Natural killer cell (primary cell): ENCODE measurements at regions not wholly inside any gene's neighbourhood (a gene's known extent, or its start where the extent isn't known, plus 50 kb on each side); places are given as distances from the start of the nearest gene placed in this dataset.
A peak's percentile ranks its signal among the peaks of the same experiment; 100 is the strongest.

Experiments
- ATAC-seq, 3 donors: fragments of 150-1000 bp in 2 of 3; fragments of 200-7000 bp in 1 of 3; cut with Tn5 transposase; 1 replicate in 1 of 3; 2 replicates in 2 of 3; pipeline ENCODE4 v1.10.0; 2021; ENCODE audit warnings: mild to moderate bottlenecking in 2 of 3, moderate library complexity in 2 of 3
- DNase-seq, 2 donors: peaks; one replicate each; pipeline versions ENCODE4 v3.0.0 to v3.0.0-alpha.2; 2013 to 2021; ENCODE audit warnings: mixed read lengths in 1 of 2
- H3K27ac ChIP-seq: one replicate; pipeline ENCODE4 v1.5.1; 2013; ENCODE audit warnings: mild to moderate bottlenecking, low read length
- H3K27me3 ChIP-seq: one replicate; pipeline ENCODE4 v1.6.1; 2013; ENCODE audit warnings: low read length; ENCODE audit not compliant: control insufficient read depth, insufficient read depth
- H3K36me3 ChIP-seq: one replicate; pipeline ENCODE4 v1.6.1; 2013; ENCODE audit warnings: low read length; ENCODE audit not compliant: control insufficient read depth, insufficient read depth
- H3K4me1 ChIP-seq: one replicate; pipeline ENCODE4 v1.6.1; 2013; ENCODE audit warnings: low read length; ENCODE audit not compliant: control insufficient read depth, insufficient read depth
- H3K4me3 ChIP-seq: one replicate; pipeline ENCODE4 v1.5.1; 2013; ENCODE audit warnings: low read length
- H3K9me3 ChIP-seq: one replicate; pipeline ENCODE4 v1.6.1; 2013; ENCODE audit warnings: low read length; ENCODE audit not compliant: control insufficient read depth, insufficient read depth
- H3K27ac Mint-ChIP-seq, 2 donors: one replicate each; pipeline ENCODE4 v1.8.0; 2022; ENCODE audit warnings: mild to moderate bottlenecking in 2 of 2, mixed read lengths in 2 of 2, moderate library complexity in 1 of 2
- H3K27me3 Mint-ChIP-seq, 2 donors: one replicate each; pipeline ENCODE4 v1.8.0; 2022; ENCODE audit warnings: low read depth in 2 of 2, mixed read lengths in 2 of 2
- H3K36me3 Mint-ChIP-seq: one replicate; pipeline ENCODE4 v1.8.0; 2022; ENCODE audit warnings: mixed read lengths
- H3K4me1 Mint-ChIP-seq, 2 donors: one replicate each; pipeline ENCODE4 v1.8.0; 2022; ENCODE audit warnings: mixed read lengths in 2 of 2
- H3K4me3 Mint-ChIP-seq: one replicate; pipeline ENCODE4 v1.8.0; 2022; ENCODE audit warnings: mild to moderate bottlenecking, moderate library complexity, mixed read lengths
- H3K9me3 Mint-ChIP-seq, 2 donors: one replicate each; pipeline ENCODE4 v1.8.0; 2022; ENCODE audit warnings: mixed read lengths in 2 of 2
- WGBS: methylation state at CpG from one replicate; pipeline ENCODE4 v1.1.7; 2013; ENCODE audit warnings: missing lambda C conversion rate; ENCODE audit not compliant: insufficient coverage; 5-methylcytosine and 5-hydroxymethylcytosine counted together
- intact Hi-C: fragments of 100-400 bp; cut with micrococcal nuclease; formaldehyde crosslinking; loops from one replicate; pipeline ENCODE4 v1.14.2; 2022
- TF ChIP-seq, protein P1 (sequence below): fragments of 200-600 bp; IDR thresholded peaks from one replicate; pipeline ENCODE4 v1.8.0; 2022; ENCODE audit warnings: antibody characterized with exemption

DNA sequence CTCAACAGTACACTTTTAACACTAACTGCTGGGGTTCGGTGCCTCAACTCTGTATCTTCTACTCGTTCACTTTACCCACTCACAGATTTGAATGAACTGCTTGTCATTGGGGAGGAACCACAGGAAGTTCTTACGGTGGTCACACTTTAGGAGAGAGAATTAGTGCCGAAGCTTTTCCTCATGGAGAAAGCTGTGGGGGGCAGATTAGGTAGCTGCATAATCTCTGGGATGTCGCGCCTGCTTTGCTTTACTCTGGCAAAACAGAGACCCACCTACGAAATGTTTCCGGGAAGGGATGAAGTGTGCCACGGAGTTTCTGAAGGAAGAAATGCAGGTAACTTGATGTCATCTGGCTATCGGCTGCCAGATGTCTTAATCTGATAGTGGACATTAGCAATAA, 949.7 kb upstream of the TENM3 start:
- H3K4me3 Mint-ChIP-seq = no peak overlapping the region
- no peak overlapping the region for H3K27ac Mint-ChIP-seq
- H3K4me1 ChIP-seq = no peaks in the 10 kb centered on the region
- no peaks in the 10 kb centered on the region for H3K27me3 ChIP-seq
- ATAC-seq (no peak), DNase-seq (no peak)
- H3K9me3 Mint-ChIP-seq = peaks cover 0 to 5% of the 10 kb centered on the region in 2 donors
- H3K4me3 ChIP-seq = no peak overlapping the region
- H3K27me3 Mint-ChIP-seq = no peaks in the 10 kb centered on the region
- TF ChIP-seq, protein P1, sequence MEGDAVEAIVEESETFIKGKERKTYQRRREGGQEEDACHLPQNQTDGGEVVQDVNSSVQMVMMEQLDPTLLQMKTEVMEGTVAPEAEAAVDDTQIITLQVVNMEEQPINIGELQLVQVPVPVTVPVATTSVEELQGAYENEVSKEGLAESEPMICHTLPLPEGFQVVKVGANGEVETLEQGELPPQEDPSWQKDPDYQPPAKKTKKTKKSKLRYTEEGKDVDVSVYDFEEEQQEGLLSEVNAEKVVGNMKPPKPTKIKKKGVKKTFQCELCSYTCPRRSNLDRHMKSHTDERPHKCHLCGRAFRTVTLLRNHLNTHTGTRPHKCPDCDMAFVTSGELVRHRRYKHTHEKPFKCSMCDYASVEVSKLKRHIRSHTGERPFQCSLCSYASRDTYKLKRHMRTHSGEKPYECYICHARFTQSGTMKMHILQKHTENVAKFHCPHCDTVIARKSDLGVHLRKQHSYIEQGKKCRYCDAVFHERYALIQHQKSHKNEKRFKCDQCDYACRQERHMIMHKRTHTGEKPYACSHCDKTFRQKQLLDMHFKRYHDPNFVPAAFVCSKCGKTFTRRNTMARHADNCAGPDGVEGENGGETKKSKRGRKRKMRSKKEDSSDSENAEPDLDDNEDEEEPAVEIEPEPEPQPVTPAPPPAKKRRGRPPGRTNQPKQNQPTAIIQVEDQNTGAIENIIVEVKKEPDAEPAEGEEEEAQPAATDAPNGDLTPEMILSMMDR = no peak
- H3K36me3 Mint-ChIP-seq = no peaks in the 10 kb centered on the region
- H3K9me3 ChIP-seq = no peaks in the 10 kb centered on the region
- no peaks in the 10 kb centered on the region for H3K36me3 ChIP-seq
- intact Hi-C loops = no loop called here
- H3K4me1 Mint-ChIP-seq = no peaks in the 10 kb centered on the region
- WGBS = 83% methylated on average over 10 of the region's 10 CpGs
- no peak overlapping the region for H3K27ac ChIP-seq

DNA sequence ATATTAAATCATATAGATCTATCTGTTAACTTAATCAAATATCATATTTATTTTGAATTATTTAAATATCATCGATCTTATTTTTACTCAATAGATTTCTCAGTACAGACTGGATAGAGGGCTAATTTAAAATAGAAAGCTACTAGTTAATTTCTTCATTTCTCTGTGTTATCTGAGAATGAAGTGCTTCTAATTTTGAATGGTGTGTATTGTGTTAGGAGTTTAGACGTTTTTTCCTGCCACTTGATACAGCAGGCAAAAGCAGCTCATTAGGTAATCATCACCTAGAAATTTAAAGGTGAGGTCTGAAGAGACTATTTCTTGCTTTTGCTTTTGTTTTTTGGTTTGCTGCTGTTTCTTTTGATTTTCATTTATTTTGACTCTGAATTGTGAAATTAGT, 948.8 kb upstream of the TENM3 start:
- no peaks in the 10 kb centered on the region for H3K27me3 ChIP-seq
- no peaks in the 10 kb centered on the region for H3K4me1 ChIP-seq
- no peaks in the 10 kb centered on the region for H3K9me3 ChIP-seq
- H3K4me1 Mint-ChIP-seq = no peaks in the 10 kb centered on the region
- intact Hi-C loops = no loop called here
- no peaks in the 10 kb centered on the region for H3K36me3 ChIP-seq
- peaks cover 0 to 5% of the 10 kb centered on the region in 2 donors for H3K9me3 Mint-ChIP-seq
- DNase-seq = no peak
- no peak overlapping the region for H3K27ac Mint-ChIP-seq
- H3K4me3 Mint-ChIP-seq = no peak overlapping the region
- no peak overlapping the region for H3K27ac ChIP-seq
- no peak overlapping the region for H3K4me3 ChIP-seq
- TF ChIP-seq, protein P1 = no peak
- no peak for ATAC-seq
- no peaks in the 10 kb centered on the region for H3K27me3 Mint-ChIP-seq
- 29% methylated on average over 1 of the region's 2 CpGs for WGBS
- no peaks in the 10 kb centered on the region for H3K36me3 Mint-ChIP-seq

DNA sequence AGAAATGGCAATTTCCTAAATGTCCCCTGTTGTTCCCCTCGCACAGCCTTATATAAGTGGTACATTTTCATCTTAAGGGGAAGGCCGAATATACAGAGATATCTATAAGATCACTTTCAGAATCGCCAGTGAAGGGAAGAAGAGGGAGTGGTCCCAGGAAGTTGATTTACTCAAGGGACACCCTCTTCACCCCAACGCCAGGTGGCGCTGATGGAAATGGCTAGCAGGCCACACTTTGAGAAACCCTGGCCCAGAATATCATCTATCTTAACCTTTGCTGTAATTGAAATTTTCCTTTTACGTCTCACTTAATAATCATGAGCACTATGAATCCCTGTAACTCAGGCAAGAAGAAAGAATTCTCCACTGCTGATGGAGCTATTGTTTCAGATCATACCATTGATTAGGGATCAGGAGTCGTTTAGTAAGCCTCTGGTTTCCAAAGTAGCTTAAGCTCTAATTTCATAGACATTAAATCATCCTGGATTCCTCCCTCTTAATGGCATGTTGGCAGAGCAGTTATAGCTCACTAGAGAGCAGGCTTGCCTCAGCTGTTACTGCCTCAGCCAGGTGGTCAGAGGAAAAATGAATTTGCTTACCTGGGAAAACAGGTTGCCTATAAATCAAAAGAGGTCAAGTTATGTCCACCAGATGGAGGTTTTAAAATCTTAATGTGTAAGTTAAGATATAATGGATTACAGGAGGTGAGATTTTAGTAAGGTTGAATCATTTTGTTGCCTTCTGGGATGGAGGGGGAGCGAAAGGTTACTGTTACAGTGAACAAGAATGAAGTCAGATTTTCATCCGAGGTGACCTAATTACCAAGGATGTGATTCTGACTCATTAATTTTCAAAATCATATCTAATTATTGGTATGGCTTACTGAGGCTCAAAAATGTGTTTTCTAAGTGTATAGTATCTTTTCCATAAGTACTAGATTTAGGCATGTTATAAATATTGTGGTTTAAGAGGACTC, 941.2 kb upstream of the TENM3 start:
- H3K4me3 ChIP-seq = no peak overlapping the region
- Mint-ChIP-seq H3K27me3 (no peaks in the 10 kb centered on the region), H3K4me1 (no peaks in the 10 kb centered on the region), H3K36me3 (no peaks in the 10 kb centered on the region), H3K27ac (no peak overlapping the region), H3K4me3 (no peak overlapping the region), H3K9me3 (peaks cover 0 to 3% of the 10 kb centered on the region in 2 donors)
- intact Hi-C loops = no loop called here
- DNase-seq (peak in 1 of 2 donors; percentile 7), ATAC-seq (no peak)
- WGBS = 73% methylated on average over 6 of the region's 9 CpGs
- no peak overlapping the region for H3K27ac ChIP-seq
- no peaks in the 10 kb centered on the region for H3K9me3 ChIP-seq
- H3K4me1 ChIP-seq = no peaks in the 10 kb centered on the region
- H3K27me3 ChIP-seq = no peaks in the 10 kb centered on the region
- TF ChIP-seq, protein P1 = no peak
- no peaks in the 10 kb centered on the region for H3K36me3 ChIP-seq
